Heart left ventricle (tissue), 16 donors: ENCODE measurements at regions not wholly inside any gene's neighbourhood (a gene's known extent, or its start where the extent isn't known, plus 50 kb on each side); places are given as distances from the start of the nearest gene placed in this dataset.

Source experiments
- ATAC-seq, 4 donors: fragments of 200-7000 bp; cut with Tn5 transposase; one replicate each; pipeline ENCODE4 v1.9.1; 2020 to 2022; ENCODE audit warnings: moderate library complexity in 4 of 4, mild to moderate bottlenecking in 3 of 4, moderate number of reproducible peaks in 1 of 4
- DNase-seq, 5 donors: peaks; one replicate each; pipeline ENCODE4 v3.0.0-alpha.2; 2020
- H3K27ac ChIP-seq, 12 donors: fragments of 200-600 bp; sonication (generic) in 4 of 12; one replicate each; pipeline versions ENCODE4 v1.5.0 to v1.8.0; 2016 to 2022; ENCODE audit warnings: mild to moderate bottlenecking in 2 of 12
- H3K27me3 ChIP-seq, 9 donors: fragments of 200-600 bp; sonication (generic) in 2 of 9; one replicate each; pipeline versions ENCODE4 v1.5.1 to v1.8.0; 2016 to 2022; ENCODE audit warnings: mild to moderate bottlenecking in 3 of 9
- H3K36me3 ChIP-seq, 9 donors: fragments of 200-600 bp; sonication (generic) in 2 of 9; one replicate each; pipeline versions ENCODE4 v1.5.0 to v1.8.0; 2018 to 2022; ENCODE audit warnings: mild to moderate bottlenecking in 2 of 9
- H3K4me1 ChIP-seq, 12 donors: fragments of 200-600 bp; sonication (generic) in 4 of 12; one replicate each; pipeline versions ENCODE4 v1.5.0 to v1.8.0; 2016 to 2022; ENCODE audit warnings: mild to moderate bottlenecking in 3 of 12
- H3K4me3 ChIP-seq, 12 donors: fragments of 200-600 bp; sonication (generic) in 4 of 12; one replicate each; pipeline versions ENCODE4 v1.5.0 to v1.8.0; 2017 to 2022; ENCODE audit warnings: mild to moderate bottlenecking in 9 of 12, moderate library complexity in 4 of 12
- H3K9me3 ChIP-seq, 12 donors: fragments of 200-600 bp; sonication (generic) in 4 of 12; one replicate each; pipeline versions ENCODE4 v1.5.0 to v1.8.0; 2016 to 2022; ENCODE audit warnings: mild to moderate bottlenecking in 1 of 12
- POLR2A ChIP-seq, 2 donors: fragments of 450-650 bp; IDR thresholded peaks; one replicate each; pipeline ENCODE4 v1.6.1; 2017; ENCODE audit warnings: antibody characterized with exemption in 2 of 2, mild to moderate bottlenecking in 2 of 2, moderate library complexity in 2 of 2
- whole genome bisulfite sequencing, 4 donors: extraction: QIAGEN DNeasy Blood & Tissue Kit in 2 of 4; methylation state at CpG; one replicate each; pipeline versions ENCODE4 v1.1.5 to v1.1.7; 2013 to 2018; 5-methylcytosine and 5-hydroxymethylcytosine counted together
- intact Hi-C, 10 donors: fragments of 100-400 bp; cut with DNase I; formaldehyde crosslinking; loops; one replicate each; pipeline versions ENCODE4 v1.11.1 to v1.14.2; 2022
- TF ChIP-seq, protein P1 (sequence below), 12 donors: fragments of 200-600 bp; sonication (generic) in 4 of 12; IDR thresholded peaks; one replicate each; pipeline versions ENCODE4 v1.5.0 to v1.8.0; 2018 to 2022; ENCODE audit warnings: antibody characterized with exemption in 12 of 12, mild to moderate bottlenecking in 5 of 12
- donor health status: ischemic (EF 13 %, LVEDD 7.1; RV severe dilation, severe dysfunction).
- donor health status: healthy with polysubstance abuse.
- donor health status: DM: no; HTN: yes; CAD: no.
- donor health status: DM: no; HTN: no; CAD: no.
- donor health status: ischemic (EF 25% LVEDD 6.9; RV normal size, moderate dysfunction).
- donor health status: ischemic (EF 25% LVEDD 5.7; RV mildly dilated, moderate dysfunction).
- donor health status: healthy.
- donor health status: DM: yes; HTN: yes; CAD: no.
- donor health status: ischemic (EF 35%, LVEDD 5.7; RV mildly dilated, moderate dysfunction).
- donor health status: nonischemic (EF 11% LVEDD 7.7; RV severe dilation, severe dysfunction).
- donor health status: DM: yes; HTN: yes; CAD: no.
- donor health status: PGD.
- donor health status: ischemic (EF 29% LVEDD 5.4; RV normal size, mild dysfunction).
- donor health status: nonischemic (EF 23%, LVEDD 6.1; RV moderate dilation, normal function).

DNA sequence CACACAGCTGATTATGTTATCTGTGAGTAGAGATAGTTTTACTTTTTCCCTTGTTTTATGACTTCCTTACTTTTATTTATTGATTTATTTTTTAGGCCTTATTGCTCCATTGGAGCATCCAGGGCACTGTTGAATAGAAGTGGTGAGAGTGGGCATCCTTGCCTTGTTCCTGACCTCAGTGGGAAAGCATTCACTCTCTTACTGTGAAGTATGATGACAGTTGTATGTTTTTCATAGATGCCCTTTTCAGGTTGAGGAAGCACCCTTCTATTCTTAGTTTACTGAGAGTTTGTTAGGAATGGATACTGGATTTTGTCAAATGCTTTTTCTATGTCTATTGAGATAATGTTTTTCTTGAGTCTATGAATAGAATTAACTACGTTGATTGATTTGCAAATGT, 88.6 kb downstream of the XRCC2 start:
- intact Hi-C loops = no loop called here
- Histone ChIP-seq H3K4me3 (no peak overlapping the region), H3K4me1 (no peaks in the 10 kb centered on the region), H3K27ac (no peak overlapping the region), H3K36me3 (no peaks in the 10 kb centered on the region), H3K9me3 (no peaks in the 10 kb centered on the region), H3K27me3 (no peaks in the 10 kb centered on the region)
- WGBS, 4 donors = 42 to 67% (median 48%) methylated on average over 1 of the region's 1 CpG
- TF ChIP-seq, protein P1, sequence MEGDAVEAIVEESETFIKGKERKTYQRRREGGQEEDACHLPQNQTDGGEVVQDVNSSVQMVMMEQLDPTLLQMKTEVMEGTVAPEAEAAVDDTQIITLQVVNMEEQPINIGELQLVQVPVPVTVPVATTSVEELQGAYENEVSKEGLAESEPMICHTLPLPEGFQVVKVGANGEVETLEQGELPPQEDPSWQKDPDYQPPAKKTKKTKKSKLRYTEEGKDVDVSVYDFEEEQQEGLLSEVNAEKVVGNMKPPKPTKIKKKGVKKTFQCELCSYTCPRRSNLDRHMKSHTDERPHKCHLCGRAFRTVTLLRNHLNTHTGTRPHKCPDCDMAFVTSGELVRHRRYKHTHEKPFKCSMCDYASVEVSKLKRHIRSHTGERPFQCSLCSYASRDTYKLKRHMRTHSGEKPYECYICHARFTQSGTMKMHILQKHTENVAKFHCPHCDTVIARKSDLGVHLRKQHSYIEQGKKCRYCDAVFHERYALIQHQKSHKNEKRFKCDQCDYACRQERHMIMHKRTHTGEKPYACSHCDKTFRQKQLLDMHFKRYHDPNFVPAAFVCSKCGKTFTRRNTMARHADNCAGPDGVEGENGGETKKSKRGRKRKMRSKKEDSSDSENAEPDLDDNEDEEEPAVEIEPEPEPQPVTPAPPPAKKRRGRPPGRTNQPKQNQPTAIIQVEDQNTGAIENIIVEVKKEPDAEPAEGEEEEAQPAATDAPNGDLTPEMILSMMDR (IDR thresholded peaks at IDR 0.05) = no peak
- TF ChIP-seq POLR2A (IDR thresholded peaks at IDR 0.05) = no peak
- DNase-seq = no peak
- ATAC-seq = no peak

DNA sequence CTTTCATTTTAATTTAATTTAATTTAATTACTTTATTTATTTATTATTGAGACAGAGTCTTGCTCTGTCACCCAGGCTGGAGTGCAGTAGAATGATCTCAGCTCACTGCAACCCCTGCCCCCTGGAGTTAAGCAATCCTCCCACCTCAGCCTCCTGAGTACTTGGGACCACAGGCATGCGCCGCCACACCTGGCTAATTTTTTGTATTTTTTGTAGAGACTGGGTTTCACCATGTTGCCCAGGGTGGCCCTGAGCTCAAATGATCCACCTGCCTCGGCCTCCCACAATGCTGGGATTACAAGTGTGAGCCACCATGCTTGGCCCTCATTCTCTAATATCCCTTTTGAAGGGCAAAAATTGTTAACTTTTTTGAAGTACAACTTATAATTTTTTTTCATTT, 92.9 kb downstream of the XRCC2 start:
- DNase-seq = no peak
- 77 to 96% (median 92%) methylated on average over 3 of the region's 3 CpGs for WGBS, 4 donors
- intact Hi-C loops = no loop called here

DNA sequence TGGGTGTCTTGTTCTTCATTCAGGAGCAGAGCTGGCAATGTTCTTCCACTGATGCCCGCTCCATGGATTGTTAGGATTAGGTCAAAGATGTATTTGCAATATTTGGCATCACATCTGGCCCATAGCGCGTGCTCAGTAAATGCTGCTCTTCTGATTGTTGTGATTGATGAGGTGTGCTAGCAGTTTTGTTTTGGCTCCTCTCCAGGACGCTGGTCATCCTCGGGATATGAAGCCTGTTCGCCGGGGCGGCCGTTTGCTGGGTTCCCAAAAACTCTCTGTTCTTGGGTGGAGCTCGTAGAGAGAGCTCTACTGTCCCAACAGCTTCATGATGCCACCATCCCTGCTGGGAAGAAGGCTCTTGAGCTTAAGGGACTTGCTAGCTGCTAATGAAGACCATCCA, 96.9 kb downstream of the XRCC2 start:
- DNase-seq (no peak), ATAC-seq (no peak)
- 78 to 82% (median 81%) methylated on average over 10 of the region's 10 CpGs for WGBS, 4 donors
- H3K27ac ChIP-seq = no peak overlapping the region
- intact Hi-C loops = no loop called here
- H3K36me3 ChIP-seq = no peaks in the 10 kb centered on the region
- H3K4me1 ChIP-seq = no peaks in the 10 kb centered on the region
- H3K9me3 ChIP-seq = peaks cover 0 to 6% (median 0%) of the 10 kb centered on the region in 12 donors
- TF ChIP-seq, protein P1 (IDR thresholded peaks at IDR 0.05) = no peak
- TF ChIP-seq POLR2A (IDR thresholded peaks at IDR 0.05) = no peak
- no peaks in the 10 kb centered on the region for H3K27me3 ChIP-seq
- H3K4me3 ChIP-seq = no peak overlapping the region

More for the DNA sequence above, 92.9 kb downstream of the XRCC2 start:
- no peak for TF ChIP-seq POLR2A (IDR thresholded peaks at IDR 0.05)
- TF ChIP-seq, protein P1 (IDR thresholded peaks at IDR 0.05) = no peak
- Histone ChIP-seq H3K27me3 (no peaks in the 10 kb centered on the region), H3K4me3 (no peak overlapping the region), H3K36me3 (no peaks in the 10 kb centered on the region), H3K4me1 (no peaks in the 10 kb centered on the region), H3K9me3 (no peaks in the 10 kb centered on the region), H3K27ac (no peak overlapping the region)
- ATAC-seq = no peak

DNA sequence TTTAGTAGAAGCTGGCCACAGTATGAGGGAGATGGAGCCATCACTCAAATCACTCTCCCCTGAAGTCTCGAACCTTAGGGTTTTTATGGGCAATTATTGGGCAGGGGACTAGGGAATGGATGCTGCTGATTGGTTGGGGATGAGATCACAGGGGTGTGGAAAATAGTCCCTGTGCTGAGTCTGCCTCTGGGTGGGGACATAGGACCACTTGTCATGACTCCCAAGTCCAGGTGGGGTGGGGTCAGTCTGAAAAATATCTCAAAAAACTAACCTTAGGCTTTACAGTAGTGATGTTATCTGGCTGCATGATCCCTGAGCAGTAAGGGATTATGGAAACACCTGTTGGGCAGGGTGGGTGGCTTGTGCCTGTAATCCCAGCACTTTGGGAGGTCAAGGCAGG, 98.6 kb downstream of the XRCC2 start:
- H3K9me3 ChIP-seq = peaks cover 0 to 6% (median 0%) of the 10 kb centered on the region in 12 donors
- no peak for ATAC-seq
- no peaks in the 10 kb centered on the region for H3K4me1 ChIP-seq
- no peaks in the 10 kb centered on the region for H3K27me3 ChIP-seq
- TF ChIP-seq, protein P1 (IDR thresholded peaks at IDR 0.05) = no peak
- no peak for TF ChIP-seq POLR2A (IDR thresholded peaks at IDR 0.05)
- H3K4me3 ChIP-seq = no peak overlapping the region
- no peak overlapping the region for H3K27ac ChIP-seq
- intact Hi-C loops = no loop called here
- 81 to 98% (median 87%) methylated on average over 1 of the region's 1 CpG for WGBS, 4 donors
- H3K36me3 ChIP-seq = no peaks in the 10 kb centered on the region
- no peak for DNase-seq
